GM18505 (cell line): ENCODE measurements at regions not wholly inside any gene's neighbourhood (a gene's known extent, or its start where the extent isn't known, plus 50 kb on each side); places are given as distances from the start of the nearest gene placed in this dataset.
"Not testable (repeated sequence)": the region's sequence is repeated elsewhere in the genome, so short reads cannot be mapped to it uniquely, and the experiment has no call there.

ENCODE experiments used
- ATAC-seq: cut with Tn5 transposase; IDR thresholded peaks from one replicate; pipeline ENCODE4 v1.9.1; 2021; ENCODE audit not compliant: unreplicated experiment
- POLR2A ChIP-seq: IDR thresholded peaks from 4 replicates; pipeline ENCODE4 v1.6.1; 2011; ENCODE audit warnings: borderline replicate concordance; ENCODE audit not compliant: insufficient read depth, insufficient read length; ENCODE audit errors: extremely low read depth

GRCh38 chr14:82811246-82811645 lies 1277.6 kb upstream of the SEL1L start:
- ATAC-seq: no peak
- TF ChIP-seq POLR2A: no peak

GRCh38 chr14:82814339-82814738 lies 1280.7 kb upstream of the SEL1L start:
- not testable (repeated sequence) for ATAC-seq

- no peak for ATAC-seq
- no peak for TF ChIP-seq POLR2A
Measured at GRCh38 chr14:82830596-82830995, 1296.9 kb upstream of the SEL1L start.

- no peak for ATAC-seq
- no peak for TF ChIP-seq POLR2A
Measured at GRCh38 chr14:82836256-82836950, 1302.8 kb upstream of the SEL1L start.

GRCh38 chr14:82837611-82838140 lies 1304.0 kb upstream of the SEL1L start:
- no peak for ATAC-seq

GRCh38 chr14:82850576-82850975 lies 1316.9 kb upstream of the SEL1L start:
- ATAC-seq: no peak
- TF ChIP-seq POLR2A: no peak

More at GRCh38 chr14:82837611-82838140, 1304.0 kb upstream of the SEL1L start:
- no peak for TF ChIP-seq POLR2A

GRCh38 chr14:82854131-82854530 lies 1320.5 kb upstream of the SEL1L start:
- no peak for TF ChIP-seq POLR2A
- ATAC-seq: no peak

- no peak for ATAC-seq
- no peak for TF ChIP-seq POLR2A
Measured at GRCh38 chr14:82854901-82855300, 1321.2 kb upstream of the SEL1L start.

GRCh38 chr14:82855912-82856391 lies 1322.3 kb upstream of the SEL1L start:
- ATAC-seq: no peak
- TF ChIP-seq POLR2A: no peak

- ATAC-seq: no peak
- TF ChIP-seq POLR2A: no peak
Measured at GRCh38 chr14:82861313-82861712, 1327.7 kb upstream of the SEL1L start.

GRCh38 chr14:82872494-82872893 lies 1338.8 kb upstream of the SEL1L start:
- no peak for TF ChIP-seq POLR2A
- no peak for ATAC-seq

GRCh38 chr14:82878951-82879350 lies 1345.3 kb upstream of the SEL1L start:
- no peak for ATAC-seq
- TF ChIP-seq POLR2A: no peak

- ATAC-seq: no peak
- TF ChIP-seq POLR2A: no peak
Measured at GRCh38 chr14:82879949-82880535, 1346.4 kb upstream of the SEL1L start.

- no peak for ATAC-seq
Measured at GRCh38 chr14:82886670-82887069, 1353.0 kb upstream of the SEL1L start.

More at GRCh38 chr14:82886670-82887069, 1353.0 kb upstream of the SEL1L start:
- TF ChIP-seq POLR2A: no peak
